ENCODE measurements at regions not wholly inside any gene's neighbourhood (a gene's known extent, or its start where the extent isn't known, plus 50 kb on each side); places are given as distances from the start of the nearest gene placed in this dataset.

DNA sequence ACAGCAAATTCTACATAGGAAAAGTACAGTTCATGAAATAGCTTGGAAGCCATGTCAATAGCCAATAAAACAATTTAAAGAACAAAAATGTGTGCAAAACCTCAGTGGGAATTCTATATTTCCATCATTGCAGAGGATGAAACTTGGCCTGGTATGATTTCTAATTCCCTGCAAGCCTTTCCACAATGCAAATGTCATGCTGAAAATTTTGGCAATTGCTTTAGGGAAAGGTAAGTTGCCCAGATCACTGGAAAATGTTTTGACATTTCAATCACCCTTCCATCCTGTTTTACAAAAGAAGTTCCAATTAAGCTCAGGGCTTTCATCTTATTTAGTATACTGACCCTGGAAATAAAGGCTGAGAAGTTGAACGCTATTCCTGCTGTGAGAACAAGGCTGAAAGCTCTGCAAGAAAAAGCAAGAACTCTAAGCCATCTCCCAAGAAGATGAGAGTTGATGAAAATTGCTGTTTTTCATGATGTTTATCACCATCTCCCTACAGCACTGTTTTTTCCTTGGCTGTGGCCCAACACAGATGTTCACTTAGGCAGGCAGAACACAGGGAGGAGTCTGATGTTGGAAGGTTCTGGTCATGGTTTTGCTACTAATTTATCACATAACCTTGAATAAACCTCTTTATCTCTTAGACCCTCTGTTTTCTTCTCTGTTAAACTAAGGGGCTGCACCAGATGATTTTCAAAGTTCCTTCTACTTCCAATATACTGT lies 263.7 kb downstream of the KCTD12 start:
- TF ChIP-seq CTCF (IDR thresholded peaks at IDR 0.05; ENCODE audit: control extremely low read depth, extremely low read depth) = no peak
- Histone ChIP-seq H3K9me3 (ENCODE audit: control insufficient read depth in 4 of 4, insufficient read depth in 3 of 4, low read length in 3 of 4) (peaks cover 0 to 2% (median 0%) of the 10 kb centered on the region in 4 donors), H3K36me3 (ENCODE audit: control insufficient read depth in 4 of 4, insufficient read depth in 4 of 4, low read length in 4 of 4) (no peaks in the 10 kb centered on the region), H3K4me1 (ENCODE audit: control insufficient read depth in 5 of 5, insufficient read depth in 5 of 5, low read length in 5 of 5) (no peaks in the 10 kb centered on the region), H3K9ac (ENCODE audit: insufficient read depth in 1 of 2, low read length in 2 of 2) (no peak overlapping the region), H3K27me3 (ENCODE audit: control insufficient read depth in 3 of 3, insufficient read depth in 3 of 3, low read length in 2 of 3) (no peaks in the 10 kb centered on the region), H3K27ac (ENCODE audit: low read depth in 1 of 2, low read length in 1 of 2) (no peak overlapping the region), H3K4me3 (no peak overlapping the region)
- ATAC-seq (ENCODE audit: insufficient read depth, low FRiP score) (no peak), DNase-seq (peak in 2 of 3 donors; percentile 30 to 38)
- 73 to 93% methylated on average over 1 of the region's 1 CpG for WGBS, 2 donors

DNA sequence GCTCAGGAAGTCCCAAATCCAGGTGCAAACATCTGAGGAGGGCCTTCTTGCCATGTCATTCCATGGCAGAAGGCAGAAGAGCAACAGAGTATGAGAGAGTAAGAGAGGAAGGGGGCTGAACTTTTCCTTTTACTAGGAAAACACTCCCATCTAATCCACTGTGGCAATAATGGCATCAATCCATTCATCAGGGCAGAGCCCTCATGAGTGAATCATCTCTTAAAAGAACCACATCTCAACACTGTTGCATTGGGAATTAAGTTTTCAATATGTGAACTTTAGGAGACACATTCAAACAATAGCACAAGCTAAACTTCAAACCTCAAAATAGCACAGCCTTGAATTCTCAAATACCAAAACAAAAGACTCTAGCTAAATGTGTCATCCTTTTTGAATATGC lies 264.5 kb downstream of the KCTD12 start:
- H3K27me3 ChIP-seq (ENCODE audit: control insufficient read depth in 3 of 3, insufficient read depth in 3 of 3, low read length in 2 of 3) = no peaks in the 10 kb centered on the region
- H3K36me3 ChIP-seq (ENCODE audit: control insufficient read depth in 4 of 4, insufficient read depth in 4 of 4, low read length in 4 of 4) = no peaks in the 10 kb centered on the region
- H3K4me1 ChIP-seq (ENCODE audit: control insufficient read depth in 5 of 5, insufficient read depth in 5 of 5, low read length in 5 of 5) = no peaks in the 10 kb centered on the region
- ATAC-seq (ENCODE audit: insufficient read depth, low FRiP score) = no peak
- no peak for TF ChIP-seq CTCF (IDR thresholded peaks at IDR 0.05; ENCODE audit: control extremely low read depth, extremely low read depth)
- DNase-seq = no peak
- H3K9ac ChIP-seq (ENCODE audit: insufficient read depth in 1 of 2, low read length in 2 of 2) = no peak overlapping the region
- no peak overlapping the region for H3K4me3 ChIP-seq
- H3K9me3 ChIP-seq (ENCODE audit: control insufficient read depth in 4 of 4, insufficient read depth in 3 of 4, low read length in 3 of 4) = no peaks in the 10 kb centered on the region
- H3K27ac ChIP-seq (ENCODE audit: low read depth in 1 of 2, low read length in 1 of 2) = no peak overlapping the region

GRCh38 chr13:76620036-76620435 lies 266.2 kb downstream of the KCTD12 start:
- Histone ChIP-seq H3K27me3 (ENCODE audit: control insufficient read depth in 3 of 3, insufficient read depth in 3 of 3, low read length in 2 of 3) (no peaks in the 10 kb centered on the region), H3K4me3 (no peak overlapping the region), H3K27ac (ENCODE audit: low read depth in 1 of 2, low read length in 1 of 2) (no peak overlapping the region), H3K4me1 (ENCODE audit: control insufficient read depth in 5 of 5, insufficient read depth in 5 of 5, low read length in 5 of 5) (no peaks in the 10 kb centered on the region), H3K9ac (ENCODE audit: insufficient read depth in 1 of 2, low read length in 2 of 2) (no peak overlapping the region), H3K36me3 (ENCODE audit: control insufficient read depth in 4 of 4, insufficient read depth in 4 of 4, low read length in 4 of 4) (no peaks in the 10 kb centered on the region), H3K9me3 (ENCODE audit: control insufficient read depth in 4 of 4, insufficient read depth in 3 of 4, low read length in 3 of 4) (no peaks in the 10 kb centered on the region)
- WGBS, 2 donors = 63 to 78% methylated on average over 5 of the region's 5 CpGs
- DNase-seq (no peak), ATAC-seq (ENCODE audit: insufficient read depth, low FRiP score) (no peak)
- no peak for TF ChIP-seq CTCF (IDR thresholded peaks at IDR 0.05; ENCODE audit: control extremely low read depth, extremely low read depth)

- TF ChIP-seq CTCF (IDR thresholded peaks at IDR 0.05; ENCODE audit: control extremely low read depth, extremely low read depth) = no peak
- Histone ChIP-seq H3K9ac (ENCODE audit: insufficient read depth in 1 of 2, low read length in 2 of 2) (no peak overlapping the region), H3K4me1 (ENCODE audit: control insufficient read depth in 5 of 5, insufficient read depth in 5 of 5, low read length in 5 of 5) (no peaks in the 10 kb centered on the region), H3K27ac (ENCODE audit: low read depth in 1 of 2, low read length in 1 of 2) (no peak overlapping the region), H3K27me3 (ENCODE audit: control insufficient read depth in 3 of 3, insufficient read depth in 3 of 3, low read length in 2 of 3) (no peaks in the 10 kb centered on the region), H3K36me3 (ENCODE audit: control insufficient read depth in 4 of 4, insufficient read depth in 4 of 4, low read length in 4 of 4) (no peaks in the 10 kb centered on the region), H3K9me3 (ENCODE audit: control insufficient read depth in 4 of 4, insufficient read depth in 3 of 4, low read length in 3 of 4) (no peaks in the 10 kb centered on the region), H3K4me3 (no peak overlapping the region)
- ATAC-seq (ENCODE audit: insufficient read depth, low FRiP score) = no peak
- no peak for DNase-seq
These were observed 266.6 kb downstream of the KCTD12 start for GRCh38 chr13:76619631-76620030.

Measured in lung (tissue), 11 donors.